Liver (tissue), 8 donors: ENCODE measurements at regions not wholly inside any gene's neighbourhood (a gene's known extent, or its start where the extent isn't known, plus 50 kb on each side); places are given as distances from the start of the nearest gene placed in this dataset.

ENCODE experiments used
- DNase-seq: peaks from one replicate; pipeline ENCODE4 v3.0.0-alpha.2; 2017; ENCODE audit warnings: low spot score
- H3K27ac ChIP-seq, 2 donors: one replicate each; pipeline ENCODE4 v1.7.0; 2013; ENCODE audit warnings: inconsistent platforms in 2 of 2, low read length in 2 of 2, control low read depth in 1 of 2, low read depth in 1 of 2, mild to moderate bottlenecking in 1 of 2
- H3K27me3 ChIP-seq, 4 donors: one replicate each; pipeline versions ENCODE4 v1.6.1 to v1.7.0; 2013; ENCODE audit warnings: low read length in 3 of 4, inconsistent platforms in 1 of 4, mild to moderate bottlenecking in 1 of 4, moderate library complexity in 1 of 4; ENCODE audit not compliant: control insufficient read depth in 4 of 4, insufficient read depth in 4 of 4
- H3K36me3 ChIP-seq, 4 donors: one replicate each; pipeline versions ENCODE4 v1.6.1 to v1.7.0; 2013; ENCODE audit warnings: low read length in 3 of 4, mild to moderate bottlenecking in 3 of 4, low read depth in 1 of 4, moderate library complexity in 1 of 4; ENCODE audit not compliant: control insufficient read depth in 4 of 4, insufficient read depth in 3 of 4
- H3K4me1 ChIP-seq, 4 donors: one replicate each; pipeline versions ENCODE4 v1.6.1 to v1.7.0; 2013; ENCODE audit warnings: low read length in 3 of 4, mild to moderate bottlenecking in 3 of 4, moderate library complexity in 1 of 4; ENCODE audit not compliant: control insufficient read depth in 4 of 4, insufficient read depth in 4 of 4
- H3K4me3 ChIP-seq, 3 donors: one replicate each; pipeline versions ENCODE4 v1.6.1 to v1.7.0; 2013; ENCODE audit warnings: low read length in 3 of 3, control low read depth in 1 of 3, low read depth in 1 of 3, mild to moderate bottlenecking in 1 of 3
- H3K9ac ChIP-seq, 2 donors: one replicate each; pipeline ENCODE4 v1.7.0; 2013; ENCODE audit warnings: low read length in 2 of 2, mild to moderate bottlenecking in 2 of 2, moderate library complexity in 2 of 2, control low read depth in 1 of 2, low read depth in 1 of 2
- H3K9me3 ChIP-seq, 4 donors: one replicate each; pipeline versions ENCODE4 v1.6.1 to v1.7.0; 2013; ENCODE audit warnings: low read length in 3 of 4; ENCODE audit not compliant: control insufficient read depth in 4 of 4
- ATF3 ChIP-seq: IDR thresholded peaks from 2 replicates; pipeline ENCODE4 v1.6.1; 2016; ENCODE audit warnings: antibody characterized with exemption
- CTCF ChIP-seq: fragments of 150-350 bp; IDR thresholded peaks from 2 replicates; pipeline ENCODE4 v1.5.1; 2017; ENCODE audit warnings: improper control_type of control experiment, low read depth, low read length; ENCODE audit not compliant: missing input control
- EGR1 ChIP-seq, 2 donors: IDR thresholded peaks; 2 replicates each; pipeline ENCODE4 v1.6.1; 2016 to 2018; ENCODE audit warnings: antibody characterized with exemption in 2 of 2, low read depth in 2 of 2
- FOXA1 ChIP-seq: IDR thresholded peaks from 2 replicates; pipeline ENCODE4 v1.6.1; 2016; ENCODE audit warnings: antibody characterized with exemption
- FOXA2 ChIP-seq: IDR thresholded peaks from 2 replicates; pipeline ENCODE4 v1.6.1; 2016; ENCODE audit warnings: antibody characterized with exemption
- GABPA ChIP-seq, 2 donors: IDR thresholded peaks in 1 of 2; conservative IDR thresholded peaks in 1 of 2; 2 replicates each; pipeline ENCODE4 v1.6.1; 2016; ENCODE audit warnings: antibody characterized with exemption in 2 of 2, mild to moderate bottlenecking in 1 of 2, moderate library complexity in 1 of 2
- HNF4A ChIP-seq, 2 donors: conservative IDR thresholded peaks; 2 replicates each; pipeline ENCODE4 v1.6.1; 2016; ENCODE audit warnings: antibody characterized with exemption in 2 of 2, mild to moderate bottlenecking in 2 of 2
- HNF4G ChIP-seq: IDR thresholded peaks from 2 replicates; pipeline ENCODE4 v1.6.1; 2016; ENCODE audit warnings: antibody characterized with exemption
- JUND ChIP-seq, 2 donors: IDR thresholded peaks; 2 replicates each; pipeline ENCODE4 v1.6.1; 2016; ENCODE audit warnings: antibody characterized with exemption in 2 of 2
- MAX ChIP-seq: IDR thresholded peaks from 2 replicates; pipeline ENCODE4 v1.6.1; 2016; ENCODE audit warnings: antibody characterized with exemption
- NR2F2 ChIP-seq: IDR thresholded peaks from 2 replicates; pipeline ENCODE4 v1.6.1; 2016; ENCODE audit warnings: antibody characterized with exemption
- RAD21 ChIP-seq, 2 donors: IDR thresholded peaks; 2 replicates each; pipeline ENCODE4 v1.6.1; 2016; ENCODE audit warnings: antibody characterized with exemption in 2 of 2, mild to moderate bottlenecking in 2 of 2
- REST ChIP-seq: IDR thresholded peaks from 2 replicates; pipeline ENCODE4 v1.6.1; 2016; ENCODE audit warnings: antibody characterized with exemption, mild to moderate bottlenecking
- RXRA ChIP-seq, 2 donors: IDR thresholded peaks; 2 replicates each; pipeline ENCODE4 v1.6.1; 2017 to 2018; ENCODE audit warnings: antibody characterized with exemption in 2 of 2, mild to moderate bottlenecking in 1 of 2
- SP1 ChIP-seq: IDR thresholded peaks from 2 replicates; pipeline ENCODE4 v1.6.1; 2018; ENCODE audit warnings: antibody characterized with exemption, mild to moderate bottlenecking
- TAF1 ChIP-seq: conservative IDR thresholded peaks from 2 replicates; pipeline ENCODE4 v1.6.1; 2016; ENCODE audit warnings: antibody characterized with exemption, mild to moderate bottlenecking
- YY1 ChIP-seq: IDR thresholded peaks from 2 replicates; pipeline ENCODE4 v1.6.1; 2016; ENCODE audit warnings: antibody characterized with exemption, mild to moderate bottlenecking
- WGBS: extraction: QIAGEN DNeasy Blood & Tissue Kit; methylation state at CpG from one replicate; pipeline ENCODE4 v1.1.7; 2013; 5-methylcytosine and 5-hydroxymethylcytosine counted together
- donor health status: healthy.
- donor health status: healthy.
- donor health status: healthy.
- donor health status: healthy.
- donor health status: healthy.

GRCh38 chr1:56168176-56168575, 411.2 kb downstream of the PLPP3 start:
- H3K36me3 ChIP-seq: no peaks in the 10 kb centered on the region
- no peaks in the 10 kb centered on the region for H3K9me3 ChIP-seq
- WGBS: 94% methylated on average over 2 of the region's 2 CpGs
- H3K4me3 ChIP-seq: no peak overlapping the region
- DNase-seq: no peak
- H3K27ac ChIP-seq: no peak overlapping the region
- peaks cover 0 to 3% (median 0%) of the 10 kb centered on the region in 4 donors for H3K4me1 ChIP-seq
- TF ChIP-seq EGR1 (IDR thresholded peaks at IDR 0.05; ENCODE audit: low read depth in 2 of 2) (no peak), RXRA (IDR thresholded peaks at IDR 0.05) (no peak), TAF1 (no peak), MAX (no peak), YY1 (no peak), JUND (IDR thresholded peaks at IDR 0.05) (no peak), SP1 (no peak), REST (no peak), ATF3 (no peak), RAD21 (IDR thresholded peaks at IDR 0.05) (no peak), FOXA1 (no peak), FOXA2 (no peak), GABPA (IDR thresholded peaks at IDR 0.05 in 1 of 2, conservative IDR thresholded peaks at IDR 0.05 in 1 of 2) (no peak), NR2F2 (no peak)
- H3K27me3 ChIP-seq: no peaks in the 10 kb centered on the region
- H3K9ac ChIP-seq: no peak overlapping the region

GRCh38 chr1:56167596-56167995, 411.8 kb downstream of the PLPP3 start:
- H3K9me3 ChIP-seq: no peaks in the 10 kb centered on the region
- no peak overlapping the region for H3K9ac ChIP-seq
- TF ChIP-seq RXRA (IDR thresholded peaks at IDR 0.05): no peak
- TF ChIP-seq GABPA (IDR thresholded peaks at IDR 0.05 in 1 of 2, conservative IDR thresholded peaks at IDR 0.05 in 1 of 2): no peak
- TF ChIP-seq FOXA2: no peak
- TF ChIP-seq TAF1: no peak
- TF ChIP-seq MAX: no peak
- H3K27ac ChIP-seq: no peak overlapping the region
- no peaks in the 10 kb centered on the region for H3K36me3 ChIP-seq
- H3K4me1 ChIP-seq: peaks cover 0 to 3% (median 0%) of the 10 kb centered on the region in 4 donors
- no peaks in the 10 kb centered on the region for H3K27me3 ChIP-seq
- 87% methylated on average over 3 of the region's 3 CpGs for WGBS
- no peak overlapping the region for H3K4me3 ChIP-seq
- DNase-seq: no peak

- WGBS: 87% methylated on average over 6 of the region's 6 CpGs
- Histone ChIP-seq H3K9ac (no peak overlapping the region), H3K4me3 (no peak overlapping the region), H3K36me3 (no peaks in the 10 kb centered on the region), H3K27ac (no peak overlapping the region), H3K4me1 (no peaks in the 10 kb centered on the region), H3K27me3 (no peaks in the 10 kb centered on the region), H3K9me3 (no peaks in the 10 kb centered on the region)
- no peak for DNase-seq
- TF ChIP-seq TAF1: no peak
- TF ChIP-seq HNF4A (conservative IDR thresholded peaks at IDR 0.05): no peak
- no peak for TF ChIP-seq CTCF
- TF ChIP-seq REST: no peak
- no peak for TF ChIP-seq GABPA (IDR thresholded peaks at IDR 0.05 in 1 of 2, conservative IDR thresholded peaks at IDR 0.05 in 1 of 2)
- TF ChIP-seq FOXA1: no peak
- TF ChIP-seq JUND (IDR thresholded peaks at IDR 0.05): no peak
- TF ChIP-seq RXRA (IDR thresholded peaks at IDR 0.05): no peak
- no peak for TF ChIP-seq YY1
- TF ChIP-seq FOXA2: no peak
- TF ChIP-seq HNF4G: no peak
- no peak for TF ChIP-seq ATF3
- TF ChIP-seq SP1: no peak
Measured at GRCh38 chr1:56160773-56161315, 418.5 kb downstream of the PLPP3 start.
